CD4-positive, alpha-beta T cell treated with Interleukin-6 at 100 ng/mL for 8 hours (primary cell): ENCODE measurements at regions not wholly inside any gene's neighbourhood (a gene's known extent, or its start where the extent isn't known, plus 50 kb on each side); places are given as distances from the start of the nearest gene placed in this dataset.
"Not testable (repeated sequence)": the region's sequence is repeated elsewhere in the genome, so short reads cannot be mapped to it uniquely, and the experiment has no call there.

Source experiments
- DNase-seq: peaks from one replicate; pipeline ENCODE4 v3.0.0-alpha.2; 2020; ENCODE audit warnings: mixed read lengths, low spot score

DNA sequence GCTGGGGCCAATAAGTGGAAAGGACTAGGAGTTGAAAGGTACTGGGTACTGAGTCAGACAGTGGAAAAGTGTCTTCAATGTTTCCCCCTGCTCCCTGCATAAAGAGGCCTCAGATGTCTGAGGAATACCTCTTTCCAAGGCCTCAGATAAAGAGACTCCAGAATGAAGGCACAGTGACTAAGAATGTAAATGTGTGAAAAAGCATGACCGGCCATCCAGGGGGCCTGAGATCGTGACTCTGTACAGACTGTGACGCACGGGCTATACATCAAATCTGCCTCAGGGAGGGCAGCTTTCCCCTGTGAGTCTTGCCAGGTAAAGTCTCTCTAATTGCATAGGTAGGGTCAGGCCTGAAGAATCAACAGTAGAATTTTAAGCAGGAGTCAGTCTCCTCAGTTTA, 1690.5 kb downstream of the KCNT2 start:
- DNase-seq: no peak

DNA sequence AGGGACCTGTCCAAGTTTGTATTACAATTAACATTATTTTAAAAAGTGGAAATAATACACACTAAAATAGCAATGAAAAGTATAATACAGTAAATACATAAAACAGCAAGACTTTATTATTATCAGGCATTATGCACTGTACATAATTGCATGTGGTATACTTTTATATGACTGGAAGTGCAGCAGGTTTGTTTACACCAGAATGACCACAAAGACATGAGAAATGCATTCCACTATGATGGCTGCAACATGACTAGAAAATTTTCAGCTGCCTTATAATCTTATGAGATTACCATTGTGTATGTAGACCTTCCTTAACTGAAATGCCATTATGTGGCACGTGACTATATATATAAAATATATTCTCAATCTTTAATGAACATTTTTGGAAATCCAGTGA, 1699.6 kb downstream of the KCNT2 start:
- no peak for DNase-seq

DNA sequence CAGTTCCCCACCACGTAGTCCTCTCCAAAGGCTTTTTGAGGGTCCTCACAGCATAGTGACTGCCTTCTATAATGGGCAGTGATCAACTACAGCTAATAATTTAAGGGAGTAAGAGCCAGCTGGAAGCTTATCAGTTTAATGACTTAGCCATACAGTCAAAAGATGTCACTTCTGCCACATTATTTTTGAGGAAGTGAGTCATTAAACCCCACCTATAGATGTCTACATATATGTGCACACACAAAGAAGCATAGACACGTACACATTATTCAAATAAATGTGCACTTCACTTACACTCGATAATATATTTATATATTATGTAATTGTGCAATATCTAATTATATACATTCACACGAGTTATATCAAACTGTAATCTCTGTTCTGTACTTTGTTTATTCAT, 1704.7 kb downstream of the KCNT2 start:
- DNase-seq: no peak

DNA sequence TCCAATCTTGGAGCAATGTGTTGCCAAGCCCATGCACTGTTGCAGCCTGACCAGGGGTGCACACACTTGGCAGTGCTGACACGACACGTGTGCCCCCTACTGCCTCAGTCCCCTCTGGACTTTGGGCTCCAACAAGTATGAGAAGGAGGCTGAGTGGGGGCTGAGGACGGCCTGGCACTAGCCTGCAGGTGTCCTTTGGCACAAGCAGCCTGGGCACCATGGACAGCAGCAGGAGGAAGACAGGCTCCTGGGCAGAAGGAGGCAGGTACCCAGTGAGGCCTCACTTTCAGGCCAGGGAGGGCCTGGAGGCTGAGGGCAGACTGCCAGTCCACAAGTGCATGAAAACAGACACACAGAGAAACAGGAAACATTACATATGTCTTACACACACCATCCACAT, 1702.9 kb upstream of the B3GALT2 start:
- DNase-seq: no peak

DNA sequence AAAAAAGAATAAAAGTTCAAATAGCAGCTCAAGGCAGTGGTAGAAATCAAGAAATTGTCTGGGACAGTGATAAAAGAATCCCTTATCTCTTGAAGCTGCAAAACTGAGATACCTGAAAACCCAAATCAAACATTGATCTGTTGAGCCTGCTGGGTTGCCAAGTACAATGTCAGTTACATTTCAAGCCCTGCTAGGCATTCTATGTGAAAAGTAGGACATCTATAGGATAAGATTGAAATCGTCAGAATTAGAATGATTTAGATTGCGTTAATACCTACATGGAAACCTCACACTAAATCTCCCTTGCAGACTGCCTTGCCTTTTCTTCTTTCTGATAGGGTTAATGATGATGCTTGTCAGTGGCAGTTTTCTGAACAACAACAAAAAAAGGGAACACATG, 1684.4 kb upstream of the B3GALT2 start:
- DNase-seq: no peak

DNA sequence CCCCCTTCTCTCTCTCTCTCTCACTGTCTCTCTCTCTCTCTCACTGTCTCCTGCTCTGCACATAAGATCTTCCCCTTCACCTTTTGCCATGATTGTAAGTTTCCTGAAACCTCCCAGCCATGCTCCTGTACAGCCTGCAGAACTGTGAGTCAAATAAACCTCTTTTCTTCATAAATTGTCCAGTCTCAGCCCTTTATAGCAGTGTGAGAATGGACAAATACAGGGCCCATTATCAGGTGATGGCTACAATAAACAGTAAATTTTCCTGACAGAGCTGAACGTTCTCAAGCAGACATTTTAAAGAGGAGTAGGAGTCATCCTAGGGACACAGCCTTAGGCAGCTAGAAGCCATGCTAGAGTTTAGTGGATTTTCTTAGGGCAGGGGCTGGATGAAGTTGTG, 1679.7 kb upstream of the B3GALT2 start:
- DNase-seq: no peak

DNA sequence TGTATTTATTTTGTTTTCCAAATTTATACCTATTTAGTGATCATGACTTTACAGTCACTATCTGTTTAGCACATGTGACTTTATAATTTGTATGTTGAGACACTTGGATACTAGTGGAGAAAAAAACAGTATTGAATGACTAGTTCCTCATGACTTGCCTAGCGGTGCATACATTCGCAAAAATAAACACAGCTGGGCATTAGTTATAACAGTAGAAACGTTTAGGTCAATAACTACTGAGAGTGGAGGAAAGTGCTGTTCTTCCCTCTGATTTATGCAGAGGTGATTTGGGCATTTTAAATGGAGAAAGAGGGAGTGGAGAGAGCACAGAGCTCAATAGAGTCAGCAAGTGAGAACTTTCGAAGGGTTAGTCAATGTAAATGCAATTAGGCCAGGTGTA, 1679.0 kb upstream of the B3GALT2 start:
- DNase-seq: no peak

DNA sequence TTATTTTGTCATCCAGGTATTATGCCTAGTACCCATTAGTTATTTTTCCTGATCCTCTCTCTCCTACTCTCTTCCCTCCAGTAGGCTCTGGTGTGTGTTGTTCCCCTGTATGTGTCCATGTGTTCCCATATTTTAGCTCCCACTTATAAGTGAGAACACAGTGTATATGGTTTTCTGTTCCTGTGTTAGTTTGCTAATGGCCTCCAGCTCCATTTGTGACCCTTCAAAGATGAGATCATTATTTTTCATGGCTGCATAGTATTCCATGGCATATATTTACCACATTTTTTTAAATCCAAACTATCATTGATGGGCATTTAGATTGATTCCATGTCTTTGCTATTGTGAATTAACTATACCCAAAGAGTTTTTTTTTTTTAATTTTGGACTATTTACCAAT, 1675.7 kb upstream of the B3GALT2 start:
- no peak for DNase-seq

DNA sequence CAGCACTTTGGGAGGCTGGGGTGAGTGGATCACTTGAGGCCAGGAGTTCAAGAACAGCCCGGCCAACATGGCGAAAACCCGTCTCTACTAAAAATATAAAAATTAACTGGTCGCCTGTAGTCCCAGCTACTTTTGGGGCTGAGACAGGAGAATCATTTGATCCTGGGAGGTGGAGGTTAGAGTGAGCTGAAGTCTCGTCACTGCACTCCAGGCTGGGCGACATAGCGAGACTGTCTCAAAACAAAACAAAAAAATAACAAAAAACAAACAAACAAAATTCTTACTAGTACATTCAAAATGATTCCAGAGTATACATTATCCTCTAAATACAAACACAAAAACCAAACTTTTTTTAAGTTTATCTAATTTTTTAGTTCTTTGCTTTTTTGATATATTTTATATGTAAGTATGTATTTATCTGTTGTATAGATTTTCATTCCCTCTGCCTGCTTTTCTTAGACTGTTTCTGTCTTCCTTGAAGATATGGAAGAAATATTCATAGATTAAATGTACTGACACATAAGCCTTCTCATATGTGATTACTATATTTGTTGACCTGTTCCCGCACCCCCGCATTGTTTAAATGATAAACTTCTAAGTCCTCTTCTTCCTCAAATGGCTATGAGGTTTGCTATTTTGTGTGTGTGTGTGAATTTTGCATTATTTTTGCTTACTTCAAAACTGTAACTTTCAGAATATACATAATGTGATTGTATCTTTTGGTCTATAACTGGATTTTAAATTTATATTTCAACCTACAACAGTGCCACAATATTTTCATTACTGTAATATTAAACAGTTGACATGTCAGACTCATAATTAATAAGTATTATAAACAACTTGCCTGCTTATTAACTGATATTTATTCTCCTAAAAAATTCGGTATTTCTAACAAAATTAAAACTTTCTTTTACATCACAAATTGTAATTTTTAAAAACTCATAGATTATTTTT, 1674.1 kb upstream of the B3GALT2 start:
- DNase-seq: no peak

DNA sequence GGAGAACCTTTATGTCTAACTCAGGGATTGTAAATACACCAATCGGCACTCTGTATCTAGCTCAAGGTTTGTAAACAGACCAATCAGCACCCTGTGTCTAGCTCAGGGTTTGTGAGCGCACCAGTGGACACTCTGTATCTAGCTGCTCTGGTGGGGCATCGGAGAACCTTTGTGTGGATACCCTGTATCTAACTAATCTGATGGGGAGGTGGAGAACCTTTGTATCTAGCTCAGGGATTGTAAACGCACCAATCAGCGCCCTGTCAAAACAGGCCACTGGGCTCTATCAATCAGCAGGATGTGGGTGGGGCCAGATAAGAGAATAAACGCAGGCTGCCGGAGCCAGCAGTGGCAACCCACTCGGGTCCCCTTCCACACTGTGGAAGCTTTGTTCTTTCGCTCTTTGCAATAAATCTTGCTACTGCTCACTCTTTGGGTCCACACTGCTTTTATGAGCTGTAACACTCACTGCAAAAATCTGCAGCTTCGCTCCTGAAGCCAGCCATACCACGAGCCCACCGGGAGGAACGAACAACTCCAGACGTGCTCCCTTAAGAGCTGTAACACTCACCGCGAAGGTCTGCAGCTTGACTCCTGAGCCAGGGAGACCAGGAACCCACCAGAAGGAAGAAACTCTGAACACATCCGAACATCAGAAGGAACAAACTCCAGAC, 1673.2 kb upstream of the B3GALT2 start:
- DNase-seq: not testable (repeated sequence)

DNA sequence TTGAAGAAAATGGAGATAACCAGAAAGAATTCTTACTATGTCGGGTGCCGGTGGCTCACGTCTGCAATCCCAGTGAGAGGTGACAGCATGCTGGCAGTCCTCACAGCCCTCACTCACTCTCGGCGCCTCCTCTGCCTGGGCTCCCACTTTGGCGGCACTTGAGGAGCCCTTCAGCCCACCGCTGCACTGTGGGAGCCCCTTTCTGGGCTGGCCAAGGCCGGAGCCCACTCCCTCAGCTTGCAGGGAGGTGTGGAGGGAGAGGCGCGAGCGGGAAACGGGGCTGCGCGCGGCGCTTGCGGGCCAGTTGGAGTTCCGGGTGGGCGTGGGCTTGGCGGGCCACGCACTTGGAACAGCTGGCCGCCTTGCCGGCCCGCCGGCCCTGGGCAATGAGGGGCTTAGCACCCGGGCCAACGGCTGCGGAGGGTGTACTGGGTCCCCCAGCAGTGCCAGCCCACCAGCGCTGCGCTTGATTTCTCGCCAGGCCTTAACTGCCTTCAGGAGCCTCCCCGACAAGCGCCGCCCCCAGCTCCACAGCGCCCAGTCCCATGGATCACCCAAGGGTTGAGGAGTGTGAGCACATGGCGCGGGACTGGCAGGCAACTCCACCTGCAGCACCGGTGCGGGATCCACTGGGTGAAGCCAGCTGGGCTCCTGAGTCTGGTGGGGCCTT, 1672.5 kb upstream of the B3GALT2 start:
- DNase-seq: not testable (repeated sequence)

DNA sequence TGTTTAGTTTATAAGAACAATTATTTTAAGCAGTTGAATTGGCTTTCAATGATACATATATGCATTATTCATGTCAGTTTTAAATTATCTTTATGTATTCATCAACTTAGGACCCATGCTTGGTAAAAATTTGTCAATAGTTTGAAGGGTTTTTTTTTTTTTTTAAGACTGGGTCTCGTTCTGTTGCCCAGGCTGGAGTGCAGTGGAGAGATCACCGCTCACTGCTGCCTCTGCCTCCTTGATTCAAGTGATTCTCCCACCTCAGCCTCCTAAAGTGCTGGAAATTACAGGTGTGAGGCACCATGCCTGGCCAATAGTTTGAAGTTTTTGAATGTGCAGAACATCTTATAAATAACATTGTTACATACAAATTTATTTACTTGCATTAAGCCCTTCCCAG, 1671.0 kb upstream of the B3GALT2 start:
- DNase-seq: no peak

DNA sequence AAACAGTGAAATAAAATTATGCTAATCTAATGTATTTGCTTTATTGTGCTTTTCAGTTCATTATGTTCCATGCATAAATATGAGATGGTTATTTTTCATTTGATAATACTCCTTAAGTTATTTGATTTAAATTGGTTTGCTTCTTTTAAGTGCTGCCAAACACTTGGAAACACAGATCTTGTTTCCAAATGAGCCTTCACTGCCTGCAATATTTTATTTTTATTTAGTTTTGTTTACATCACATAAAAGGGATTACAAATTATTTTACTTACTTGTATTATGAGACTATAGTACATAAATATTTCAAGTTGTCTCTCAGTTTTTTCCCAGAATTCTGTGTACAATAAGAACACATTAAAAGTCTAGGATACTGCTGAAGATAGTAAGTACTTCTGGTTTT, 1662.4 kb upstream of the B3GALT2 start:
- no peak for DNase-seq

DNA sequence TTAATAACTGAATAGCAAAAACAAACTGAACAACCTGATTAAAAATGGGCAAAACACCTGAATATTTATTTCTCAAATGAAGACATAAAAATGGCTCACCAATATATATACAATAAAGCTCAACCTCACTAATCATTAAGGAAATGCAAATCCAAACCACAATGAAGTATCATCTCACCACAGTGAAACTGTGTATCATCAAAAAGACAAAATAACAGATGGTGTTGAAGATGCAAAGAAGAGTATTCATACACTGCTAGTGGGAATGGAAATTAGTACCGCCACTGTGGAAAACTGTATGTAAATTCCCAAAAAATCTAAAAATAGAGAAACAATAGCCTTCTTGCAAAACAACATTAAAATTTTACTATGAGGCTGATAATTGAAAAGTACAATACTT, 1660.1 kb upstream of the B3GALT2 start:
- DNase-seq: no peak

DNA sequence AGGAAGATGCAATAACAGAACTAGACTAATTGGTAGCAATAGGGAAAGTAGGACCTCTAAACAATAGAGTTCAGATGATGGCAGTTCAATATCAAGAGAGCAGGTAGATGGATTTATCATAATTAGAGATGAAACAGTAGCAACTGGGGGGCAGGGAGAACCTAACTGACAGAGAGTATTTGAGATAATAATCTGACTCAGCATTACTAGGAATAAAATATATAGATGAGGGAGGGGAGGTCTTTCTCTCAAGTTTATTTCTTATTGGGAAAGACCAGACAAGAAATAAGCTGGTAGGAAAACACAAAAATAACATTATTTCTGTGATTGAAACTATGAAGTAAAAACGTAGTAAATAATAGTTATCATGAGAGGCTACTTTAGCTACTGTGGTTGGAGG, 1656.7 kb upstream of the B3GALT2 start:
- no peak for DNase-seq

DNA sequence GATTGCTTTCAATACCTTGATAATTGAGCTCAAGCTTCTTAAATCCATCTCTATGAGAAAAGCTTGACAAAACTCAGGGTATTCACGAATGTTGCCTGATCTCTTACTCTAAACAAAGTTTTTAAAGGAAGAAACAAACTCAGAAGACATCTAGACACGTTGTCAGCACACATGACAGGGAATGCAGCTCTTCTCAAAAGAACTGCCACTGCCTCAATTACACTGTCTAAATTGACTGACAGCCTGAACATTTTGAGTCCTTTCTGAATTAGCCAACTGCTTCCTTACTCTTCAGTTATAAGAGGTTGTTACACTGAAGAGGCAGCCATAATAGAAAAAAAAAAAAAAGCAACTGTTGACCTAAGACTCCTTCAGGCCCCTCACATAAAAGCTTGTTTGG, 1646.7 kb upstream of the B3GALT2 start:
- DNase-seq: no peak

DNA sequence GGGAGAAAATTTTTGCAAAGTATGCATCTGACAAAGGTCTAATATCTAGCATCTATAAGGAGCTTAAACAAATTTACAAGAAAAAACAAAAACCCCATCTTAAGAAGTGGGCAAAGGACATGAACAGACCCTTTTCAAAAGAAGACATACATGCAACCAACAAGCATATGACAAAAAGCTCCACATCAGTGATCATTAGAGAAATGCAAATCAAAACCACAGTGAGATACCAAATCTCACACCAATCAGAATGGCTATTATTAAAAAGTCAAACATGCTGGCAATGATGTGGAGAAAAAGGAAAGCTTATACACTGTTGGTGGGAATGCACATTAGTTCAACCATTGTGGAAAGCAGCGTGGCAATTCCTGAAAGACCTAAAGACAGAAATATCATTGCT, 1645.2 kb upstream of the B3GALT2 start:
- not testable (repeated sequence) for DNase-seq

DNA sequence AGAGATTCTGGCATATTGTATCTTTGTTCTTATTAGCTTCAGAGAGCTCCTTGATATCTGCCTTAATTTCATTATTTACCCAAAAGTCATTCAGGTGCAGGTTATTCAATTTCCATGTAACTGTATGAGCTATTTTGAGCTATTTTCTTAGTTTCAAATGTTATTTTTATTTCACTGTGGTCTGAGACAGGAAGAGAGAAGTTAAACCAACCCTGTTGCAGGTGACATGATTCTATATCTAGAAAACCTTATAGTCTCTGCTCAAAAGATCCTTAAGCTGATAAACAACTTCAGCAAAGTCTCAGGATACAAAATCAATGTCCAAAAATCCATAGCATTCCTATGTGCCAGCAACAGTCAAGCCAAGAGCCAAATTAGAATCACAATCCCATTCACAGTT, 1644.0 kb upstream of the B3GALT2 start:
- no peak for DNase-seq

DNA sequence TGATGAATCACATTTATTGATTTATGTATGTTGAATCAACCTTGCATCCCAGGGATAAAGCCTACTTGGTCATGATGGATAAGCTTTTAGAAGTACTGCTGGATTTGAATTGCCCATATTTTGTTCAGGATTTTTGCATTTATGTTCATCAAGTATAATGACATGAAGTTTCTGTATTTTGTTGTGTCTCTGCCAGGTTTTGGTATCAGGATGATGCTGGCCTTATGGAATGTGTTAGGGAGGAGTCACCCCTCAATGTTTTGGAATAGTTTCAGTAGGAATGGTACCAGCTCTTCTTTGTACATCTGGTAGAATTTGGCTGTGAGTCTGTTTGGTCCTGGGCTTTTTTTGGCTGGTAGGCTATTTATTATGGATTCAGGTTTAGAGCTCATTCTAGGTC, 1643.1 kb upstream of the B3GALT2 start:
- DNase-seq: no peak

DNA sequence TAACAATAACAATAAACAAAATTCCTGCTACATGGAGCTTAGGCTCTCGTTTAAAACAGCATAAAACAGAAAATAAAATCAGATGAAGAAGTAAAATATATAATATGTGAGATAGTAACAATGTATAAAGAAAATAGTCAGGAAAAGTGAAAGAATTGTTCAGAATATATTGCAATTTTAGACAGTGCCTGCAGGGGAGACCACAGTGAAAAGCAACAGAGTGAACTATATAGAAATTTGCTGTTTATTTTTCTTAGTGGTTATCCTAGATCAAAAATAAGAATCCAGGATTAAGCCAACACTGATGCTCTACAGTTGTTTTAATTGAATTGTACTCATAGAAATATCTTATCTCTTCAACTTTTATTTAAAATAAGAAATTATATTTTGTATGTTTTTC, 1639.0 kb upstream of the B3GALT2 start:
- DNase-seq: no peak

DNA sequence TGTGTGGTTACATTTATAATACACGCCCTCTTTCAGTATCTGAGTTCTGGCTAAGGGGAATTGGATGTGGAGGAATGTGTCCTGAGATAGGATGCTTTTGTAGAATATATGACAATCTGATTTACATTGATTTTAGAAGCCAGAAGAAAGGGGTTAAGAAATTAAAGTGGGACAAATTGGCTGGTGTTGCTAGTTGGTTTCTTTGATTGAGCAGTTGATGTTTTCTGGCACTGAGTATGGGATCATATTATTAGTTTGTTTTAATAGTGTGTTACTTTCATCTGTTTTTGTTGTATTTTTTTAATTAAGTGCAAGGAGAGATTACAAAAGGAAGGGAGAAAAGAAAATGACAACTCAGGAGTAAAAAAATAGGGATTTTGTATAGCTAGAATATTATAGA, 1634.7 kb upstream of the B3GALT2 start:
- DNase-seq: no peak

DNA sequence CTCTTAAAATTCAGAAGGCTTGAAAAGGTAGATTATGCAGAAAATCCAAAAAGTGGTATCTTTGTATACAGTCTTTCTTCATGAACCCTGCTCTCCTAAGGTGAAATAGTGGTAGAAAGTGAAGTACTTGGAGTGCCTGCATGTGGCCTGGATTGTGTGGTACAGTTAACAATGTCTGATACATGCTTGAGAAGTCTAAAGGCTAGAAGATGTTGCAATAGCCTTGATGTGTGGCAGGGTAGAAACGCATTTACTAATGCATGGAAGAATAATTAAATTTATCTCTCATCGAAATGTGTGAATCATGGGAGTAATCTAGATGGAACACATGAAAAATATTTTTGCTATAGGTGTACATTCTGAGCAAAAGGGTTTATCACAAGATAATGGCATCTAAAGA, 1632.3 kb upstream of the B3GALT2 start:
- no peak for DNase-seq

DNA sequence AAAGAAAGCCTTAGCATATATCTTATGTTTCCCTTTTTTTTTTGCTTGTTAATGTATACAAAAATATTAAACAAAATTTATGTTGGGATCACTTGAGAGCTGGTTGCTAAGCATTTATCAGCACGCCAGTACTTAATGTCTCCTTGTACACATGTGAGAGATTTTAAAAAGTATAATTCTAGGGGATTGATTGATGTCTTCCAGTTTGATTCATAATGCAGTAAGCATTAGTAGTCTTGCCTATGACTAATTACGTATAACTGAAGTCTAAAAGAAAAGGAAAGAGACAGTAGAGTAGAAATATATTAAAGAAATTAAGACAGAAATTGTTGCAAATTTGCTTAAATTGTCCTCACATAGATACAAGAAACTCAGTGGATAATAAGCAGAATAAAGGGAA, 1630.4 kb upstream of the B3GALT2 start:
- DNase-seq: no peak
